HCT116 (cell line): ENCODE measurements at regions not wholly inside any gene's neighbourhood (a gene's known extent, or its start where the extent isn't known, plus 50 kb on each side); places are given as distances from the start of the nearest gene placed in this dataset.

Source experiments
- ATAC-seq: fragments of 200-7000 bp; cut with Tn5 transposase; 2 replicates; pipeline ENCODE4 v1.9.1; 2020; ENCODE audit warnings: mild to moderate bottlenecking, moderate library complexity
- BruUV-seq: library from RNA; stranded (reverse); fragments of 400-500 nt; replicated peaks from 2 replicates; lab custom pipeline; 2021; lab: Mats Ljungman, UMichigan
- CTCF ChIA-PET: fragments of 300-600 bp; sonication (Branson Sonifier 250); formaldehyde crosslinking; loops from one replicate; lab custom pipeline; 2021; ENCODE audit warnings: antibody characterized with exemption; lab: Charles Lee
- POLR2A ChIA-PET: fragments of 300-600, 350-600 bp; sonication (Branson Sonifier 250); formaldehyde crosslinking; loops from one replicate; lab custom pipeline; 2021; ENCODE audit warnings: antibody characterized with exemption; lab: Charles Lee
- RAD21 ChIA-PET, 2 experiments: fragments of 300-600 bp; sonication (Branson Sonifier 250); formaldehyde crosslinking; loops; one replicate each; lab custom pipeline; 2023; ENCODE audit warnings: low total read pairs in 2 of 2; ENCODE audit not compliant: uncharacterized antibody in 2 of 2, unreplicated experiment in 2 of 2, low non-redundant PET in 1 of 2; lab: Charles Lee
- DNase-seq: peaks from one replicate; pipeline ENCODE4 v3.0.0-alpha.2; 2010; ENCODE audit warnings: low read depth, low spot score
- H2AFZ ChIP-seq: fragments of 200-600 bp; shearing (Covaris generic), sonication (generic); 2 replicates; pipeline ENCODE4 v1.6.1; 2017; ENCODE audit warnings: low read depth, mixed run types, mixed read lengths, antibody characterized with exemption, low read length; ENCODE audit not compliant: poor library complexity, severe bottlenecking
- H3K27ac ChIP-seq: 2 replicates; pipeline ENCODE4 v1.5.1; 2012; ENCODE audit warnings: low read depth, low read length
- H3K27me3 ChIP-seq: fragments of 200-600 bp; sonication (generic); 2 replicates; pipeline ENCODE4 v1.6.1; 2016; ENCODE audit warnings: mixed run types, low read length, mixed read lengths; ENCODE audit not compliant: insufficient read depth
- H3K36me3 ChIP-seq, 2 experiments: fragments of 200-500 bp in 1 of 2; fragments of 200-600 bp in 1 of 2; sonication (Bioruptor generic) in 1 of 2; sonication (generic) in 1 of 2; 2 replicates each; pipeline versions ENCODE4 v1.5.1 to v1.6.1; 2014 to 2016; ENCODE audit warnings: low read length in 2 of 2, inconsistent platforms in 1 of 2, mixed read lengths in 1 of 2, mixed run types in 1 of 2; ENCODE audit not compliant: insufficient read depth in 2 of 2, control insufficient read depth in 1 of 2
- H3K4me1 ChIP-seq, 2 experiments: fragments of 200-600 bp in 1 of 2; sonication (generic) in 1 of 2; 2 replicates each; pipeline versions ENCODE4 v1.5.1 to v1.6.1; 2012 to 2017; ENCODE audit warnings: low read length in 2 of 2, inconsistent platforms in 1 of 2, mild to moderate bottlenecking in 1 of 2, mixed read lengths in 1 of 2, mixed run types in 1 of 2, moderate library complexity in 1 of 2; ENCODE audit not compliant: insufficient read depth in 2 of 2, control insufficient read depth in 1 of 2
- H3K4me2 ChIP-seq: fragments of 200-600 bp; sonication (generic); 2 replicates; pipeline ENCODE4 v1.6.1; 2017; ENCODE audit warnings: mixed run types, low read length, mixed read lengths
- H3K4me3 ChIP-seq, 2 experiments: fragments of 200-600 bp in 1 of 2; sonication (generic) in 1 of 2; replicated peaks in 1 of 2; 2 replicates each; pipeline ENCODE4 v1.5.1; 2011 to 2016; ENCODE audit warnings: low read length in 2 of 2, control low read depth in 1 of 2, low read depth in 1 of 2, mild to moderate bottlenecking in 1 of 2, mixed read lengths in 1 of 2, mixed run types in 1 of 2
- H3K79me2 ChIP-seq: fragments of 200-600 bp; sonication (generic); 2 replicates; pipeline ENCODE4 v1.6.1; 2017; ENCODE audit warnings: mild to moderate bottlenecking, mixed run types, low read length, moderate library complexity, mixed read lengths; ENCODE audit not compliant: insufficient read depth
- H3K9ac ChIP-seq: fragments of 200-600 bp; sonication (generic); 2 replicates; pipeline ENCODE4 v1.6.1; 2016; ENCODE audit warnings: low read length, mixed read lengths
- H3K9me2 ChIP-seq: fragments of 200-600 bp; sonication (generic), shearing (Covaris generic); 2 replicates; pipeline ENCODE4 v1.6.1; 2017; ENCODE audit warnings: mixed run types, mild to moderate bottlenecking, moderate library complexity; ENCODE audit not compliant: insufficient read depth
- H3K9me3 ChIP-seq, 2 experiments: fragments of 200-500 bp in 1 of 2; fragments of 200-600 bp in 1 of 2; sonication (Bioruptor generic) in 1 of 2; sonication (generic) in 1 of 2; 2 replicates each; pipeline ENCODE4 v1.6.1; 2014 to 2017; ENCODE audit warnings: low read length in 2 of 2, mixed read lengths in 2 of 2, inconsistent platforms in 1 of 2, low read depth in 1 of 2, mild to moderate bottlenecking in 1 of 2, mixed run types in 1 of 2, moderate library complexity in 1 of 2; ENCODE audit not compliant: control insufficient read depth in 1 of 2, insufficient read depth in 1 of 2
- H4K20me1 ChIP-seq: fragments of 200-600 bp; sonication (generic), shearing (Covaris generic); 2 replicates; pipeline ENCODE4 v1.6.1; 2017; ENCODE audit warnings: mixed run types, mild to moderate bottlenecking, moderate library complexity; ENCODE audit not compliant: insufficient read depth
- CBX3 ChIP-seq: IDR thresholded peaks from 2 replicates; pipeline ENCODE4 v1.6.1; 2012; ENCODE audit warnings: low read depth
- CEBPB ChIP-seq: IDR thresholded peaks from 2 replicates; pipeline ENCODE4 v1.6.1; 2012; ENCODE audit warnings: low read depth
- CTCF ChIP-seq, 3 experiments: fragments of 200-600 bp in 1 of 3; sonication (generic) in 1 of 3; IDR thresholded peaks in 2 of 3; conservative IDR thresholded peaks in 1 of 3; 2 replicates each; pipeline ENCODE4 v1.5.1; 2012 to 2017; ENCODE audit warnings: low read depth in 2 of 3, low read length in 2 of 3, antibody characterized with exemption in 1 of 3, borderline replicate concordance in 1 of 3, control low read depth in 1 of 3, mild to moderate bottlenecking in 1 of 3, mixed read lengths in 1 of 3, mixed run types in 1 of 3, moderate library complexity in 1 of 3; ENCODE audit not compliant: insufficient read depth in 1 of 3
- EGR1 ChIP-seq: IDR thresholded peaks from 2 replicates; pipeline ENCODE4 v1.6.1; 2012; ENCODE audit warnings: low read depth
- EZH2 ChIP-seq: fragments of 200-600 bp; sonication (generic); IDR thresholded peaks from 2 replicates; pipeline ENCODE4 v1.6.1; 2017; ENCODE audit warnings: antibody characterized with exemption, mixed run types
- FOSL1 ChIP-seq: IDR thresholded peaks from 2 replicates; pipeline ENCODE4 v1.6.1; 2012; ENCODE audit warnings: low read depth
- JUND ChIP-seq: IDR thresholded peaks from 2 replicates; pipeline ENCODE4 v1.6.1; 2012
- MAX ChIP-seq: IDR thresholded peaks from 2 replicates; pipeline ENCODE4 v1.6.1; 2012
- POLR2A ChIP-seq: IDR thresholded peaks from 2 replicates; pipeline ENCODE4 v1.7.0; 2011; ENCODE audit warnings: borderline replicate concordance; ENCODE audit not compliant: insufficient read depth, insufficient read length; ENCODE audit errors: extremely low read depth
- POLR2AphosphoS5 ChIP-seq: IDR thresholded peaks from 2 replicates; pipeline ENCODE4 v1.6.1; 2011; ENCODE audit warnings: mild to moderate bottlenecking, low read depth, low read length, moderate library complexity
- RAD21 ChIP-seq: IDR thresholded peaks from 2 replicates; pipeline ENCODE4 v1.6.1; 2012; ENCODE audit warnings: low read depth, mild to moderate bottlenecking
- REST ChIP-seq: IDR thresholded peaks from 2 replicates; pipeline ENCODE4 v1.6.1; 2012; ENCODE audit warnings: low read depth
- SIN3A ChIP-seq: IDR thresholded peaks from 2 replicates; pipeline ENCODE4 v1.6.1; 2012; ENCODE audit warnings: low read depth
- SP1 ChIP-seq: IDR thresholded peaks from 2 replicates; pipeline ENCODE4 v1.6.1; 2012; ENCODE audit warnings: low read depth
- SRF ChIP-seq: IDR thresholded peaks from 2 replicates; pipeline ENCODE4 v1.6.1; 2012; ENCODE audit warnings: low read depth
- TCF7L2 ChIP-seq: IDR thresholded peaks from 2 replicates; pipeline ENCODE4 v1.7.0; 2011; ENCODE audit warnings: borderline replicate concordance, inconsistent platforms; ENCODE audit not compliant: insufficient read depth, insufficient read length; ENCODE audit errors: extremely low read depth
- YY1 ChIP-seq: IDR thresholded peaks from 2 replicates; pipeline ENCODE4 v1.6.1; 2011; ENCODE audit warnings: low read length, low read depth, moderate library complexity, mild to moderate bottlenecking; ENCODE audit not compliant: insufficient replicate concordance; ENCODE audit errors: extremely low read depth
- ZBTB33 ChIP-seq: IDR thresholded peaks from 2 replicates; pipeline ENCODE4 v1.6.1; 2011; ENCODE audit warnings: mild to moderate bottlenecking, low read length, moderate library complexity; ENCODE audit not compliant: insufficient replicate concordance; ENCODE audit errors: extremely low read depth
- ZNF274 ChIP-seq: fragments of 200-500 bp; sonication (Bioruptor generic); IDR thresholded peaks from 2 replicates; pipeline ENCODE4 v1.6.1; 2014; ENCODE audit warnings: mild to moderate bottlenecking, low read depth, low read length, inconsistent platforms
- intact Hi-C: fragments of 100-400 bp; cut with micrococcal nuclease; formaldehyde crosslinking; loops from 2 replicates; pipeline ENCODE4 v1.10.0; 2022

- Histone ChIP-seq H3K27ac (no peak overlapping the region), H4K20me1 (no peaks in the 10 kb centered on the region), H3K79me2 (no peaks in the 10 kb centered on the region), H3K4me3 (no peak overlapping the region), H3K9ac (no peak overlapping the region), H3K27me3 (no peaks in the 10 kb centered on the region), H3K9me3 (no peaks in the 10 kb centered on the region; a peak in 1 of 4 replicates), H3K36me3 (no peaks in the 10 kb centered on the region), H2AFZ (no peak overlapping the region), H3K4me2 (no peak overlapping the region), H3K4me1 (no peaks in the 10 kb centered on the region), H3K9me2 (no peaks in the 10 kb centered on the region)
- no TSS peak for BruUV-seq
- RAD21 ChIA-PET: no interaction called here
- POLR2A ChIA-PET: no interaction called here
- ATAC-seq (no peak), DNase-seq (no peak)
- TF ChIP-seq SP1 (no peak), FOSL1 (no peak), CEBPB (no peak), MAX (no peak), REST (no peak), TCF7L2 (no peak), SRF (no peak), EGR1 (no peak), ZNF274 (no peak), CTCF (IDR thresholded peaks at IDR 0.05 in 2 of 3, conservative IDR thresholded peaks at IDR 0.05 in 1 of 3; ENCODE audit: borderline replicate concordance in 1 of 3, insufficient read depth in 1 of 3, low read depth in 2 of 3, low read length in 2 of 3) (no peak), YY1 (no peak), POLR2A (no peak), EZH2 (no peak), SIN3A (no peak), JUND (no peak), ZBTB33 (no peak), POLR2AphosphoS5 (no peak), CBX3 (no peak), RAD21 (no peak)
- intact Hi-C loops: no loop called here
- CTCF ChIA-PET: no interaction called here
Observed at GRCh38 chr18:28729321-28729720, 552.4 kb upstream of the CDH2 start.
